NCI-H2029 treated with DMSO at 0.1 percent for 48 hours (cell line): ENCODE measurements at regions not wholly inside any gene's neighbourhood (a gene's known extent, or its start where the extent isn't known, plus 50 kb on each side); places are given as distances from the start of the nearest gene placed in this dataset.
A peak's percentile ranks its signal among the peaks of the same experiment; 100 is the strongest.
"Not testable (repeated sequence)": the region's sequence is repeated elsewhere in the genome, so short reads cannot be mapped to it uniquely, and the experiment has no call there.

Experiments
- DNase-seq: peaks from one replicate; lab custom pipeline; 2025; lab: John Stamatoyannopoulos, UW

- DNase-seq = no peak
Measured at GRCh38 chr10:90028312-90028711, 326.9 kb downstream of the KIF20B start.

- DNase-seq = no peak
Measured at GRCh38 chr10:90031776-90032175, 330.4 kb downstream of the KIF20B start.

DNA sequence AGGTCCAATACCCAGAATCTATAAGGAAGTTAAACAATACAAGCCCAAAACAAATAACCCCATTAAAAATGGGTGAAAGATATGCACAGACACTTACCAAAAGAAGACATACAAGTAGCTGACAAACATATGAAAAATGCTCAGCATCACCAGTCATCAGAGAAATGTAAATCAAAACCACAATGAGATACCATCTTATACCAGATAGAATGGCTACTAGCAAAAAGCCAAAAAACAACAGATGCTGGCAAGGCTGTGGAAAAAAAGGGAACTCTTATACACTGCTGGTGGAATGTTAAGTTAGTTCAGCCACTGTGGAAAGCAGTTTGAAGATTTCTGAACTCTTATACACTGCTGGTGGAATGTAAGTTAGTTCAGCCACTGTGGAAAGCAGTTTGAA, 331.1 kb downstream of the KIF20B start:
- DNase-seq = no peak

- DNase-seq = not testable (repeated sequence)
Measured at GRCh38 chr10:90034862-90035261, 333.5 kb downstream of the KIF20B start.

GRCh38 chr10:90041585-90041984, 340.2 kb downstream of the KIF20B start:
- no peak for DNase-seq

- DNase-seq = no peak
Measured at GRCh38 chr10:90042075-90042474, 340.7 kb downstream of the KIF20B start.

DNA sequence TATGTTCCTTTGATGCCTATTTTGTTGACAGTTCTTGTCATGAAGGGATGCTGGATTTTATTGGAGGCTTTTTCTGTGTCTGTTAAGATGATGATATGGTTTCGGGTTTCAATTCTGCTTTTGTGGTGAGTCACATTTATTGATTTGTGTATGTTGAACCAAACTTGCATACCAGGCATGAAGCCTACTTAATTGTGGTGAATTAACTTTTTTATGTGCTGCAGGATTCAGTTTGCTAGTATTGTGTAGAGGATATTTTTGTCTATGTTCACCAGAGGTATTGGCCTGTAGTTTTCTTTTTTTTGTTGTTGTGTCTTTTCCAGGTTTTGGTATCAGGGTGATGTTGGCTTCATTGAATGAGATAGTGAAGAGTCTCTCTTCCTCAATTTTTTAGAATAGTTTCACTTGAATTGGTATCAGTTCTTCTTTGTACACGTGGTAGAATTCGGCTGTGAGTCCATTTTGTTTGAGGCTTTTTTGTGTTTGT, 345.9 kb downstream of the KIF20B start:
- DNase-seq = no peak

DNA sequence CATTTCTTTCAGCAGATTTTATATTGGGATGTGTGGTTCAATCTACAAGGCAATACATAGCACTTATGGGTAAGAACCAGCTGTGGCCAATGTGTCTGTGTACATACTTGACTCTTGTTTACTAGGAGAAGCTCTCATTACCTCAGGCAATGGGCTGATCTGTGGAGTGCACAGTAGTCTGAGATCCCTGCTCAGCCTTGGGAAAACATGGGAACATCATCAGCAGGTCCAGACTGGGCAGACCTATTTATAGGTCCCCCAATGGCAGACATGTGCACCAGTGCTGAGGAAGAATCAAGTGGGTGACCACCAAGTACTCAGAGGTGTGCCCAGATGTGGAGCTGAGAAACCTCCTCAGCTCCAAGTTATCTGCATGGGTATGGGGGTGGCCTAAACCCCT, 349.7 kb downstream of the KIF20B start:
- DNase-seq = peak; percentile 67

GRCh38 chr10:90051474-90051873, 350.1 kb downstream of the KIF20B start:
- peak; percentile 75 for DNase-seq

DNA sequence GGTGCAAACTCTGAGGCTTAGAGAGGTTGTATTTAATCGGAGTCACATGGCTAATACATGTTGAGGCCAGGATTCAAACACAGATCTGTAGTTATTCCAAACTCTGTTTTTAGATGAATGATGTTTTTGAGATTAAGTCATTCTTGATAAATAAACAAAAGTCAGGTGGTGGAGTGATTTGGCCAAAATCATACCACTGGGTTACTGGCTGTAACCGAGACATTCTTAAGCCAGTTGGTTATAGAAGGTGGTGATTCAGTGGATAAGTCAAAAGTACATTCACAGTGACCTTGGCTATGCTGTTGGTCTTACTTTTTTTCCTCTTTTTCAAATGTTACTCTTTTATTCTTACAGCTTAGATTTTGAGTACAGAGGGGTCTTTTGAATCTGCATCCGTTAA, 361.4 kb downstream of the KIF20B start:
- DNase-seq = no peak

GRCh38 chr10:90064295-90064694, 362.9 kb downstream of the KIF20B start:
- no peak for DNase-seq

DNA sequence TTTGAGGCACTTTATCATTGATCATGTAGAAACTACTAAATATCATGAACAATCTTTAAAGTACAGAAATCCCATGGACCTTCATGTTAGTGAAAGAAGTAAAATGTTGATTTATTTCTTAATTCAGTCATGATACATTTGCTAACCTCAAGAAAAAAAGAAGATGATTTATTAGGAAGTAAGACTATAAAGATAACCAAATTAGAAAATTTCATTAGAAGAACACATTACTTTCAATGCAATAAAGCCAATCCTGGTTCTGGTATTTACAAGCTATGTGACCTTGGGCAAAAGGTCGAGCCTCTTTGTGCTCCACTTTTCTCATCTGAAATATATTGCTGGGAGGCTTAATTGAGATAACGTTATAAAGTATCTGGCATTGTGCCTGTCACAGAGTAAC, 365.0 kb downstream of the KIF20B start:
- no peak for DNase-seq

- no peak for DNase-seq
Measured at GRCh38 chr10:90075995-90076394, 374.6 kb downstream of the KIF20B start.

GRCh38 chr10:90079819-90080218, 378.4 kb downstream of the KIF20B start:
- no peak for DNase-seq

DNA sequence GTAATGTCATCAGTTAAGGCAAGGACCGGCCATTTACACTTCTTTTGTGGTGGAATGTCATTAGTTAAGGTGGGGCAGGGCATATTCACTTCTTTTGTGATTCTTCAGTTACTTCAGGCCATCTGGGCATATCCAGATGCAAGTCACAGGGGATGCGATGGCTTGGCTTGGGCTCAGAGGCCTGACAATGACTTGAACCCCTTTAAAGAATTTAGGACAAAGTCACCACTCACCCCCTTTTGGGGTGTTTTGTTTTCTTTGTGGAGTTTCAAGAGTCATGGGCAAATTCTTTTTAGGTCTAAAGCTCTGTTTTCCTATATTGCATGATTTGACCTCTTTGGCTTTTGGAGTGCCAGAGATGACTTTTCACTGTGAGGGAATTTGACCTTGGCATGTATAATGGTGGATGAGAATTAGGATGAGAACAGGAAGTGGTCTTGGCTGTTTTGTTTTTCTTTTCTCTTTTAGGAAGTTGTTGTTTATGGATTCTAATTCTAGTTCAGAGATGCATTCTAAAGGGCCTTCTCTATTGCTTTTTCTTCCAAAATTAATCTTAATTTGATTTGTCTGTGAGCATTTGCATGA, 385.3 kb downstream of the KIF20B start:
- DNase-seq = not testable (repeated sequence)

- DNase-seq = no peak
Measured at GRCh38 chr10:90087197-90088023, 386.0 kb downstream of the KIF20B start.

DNA sequence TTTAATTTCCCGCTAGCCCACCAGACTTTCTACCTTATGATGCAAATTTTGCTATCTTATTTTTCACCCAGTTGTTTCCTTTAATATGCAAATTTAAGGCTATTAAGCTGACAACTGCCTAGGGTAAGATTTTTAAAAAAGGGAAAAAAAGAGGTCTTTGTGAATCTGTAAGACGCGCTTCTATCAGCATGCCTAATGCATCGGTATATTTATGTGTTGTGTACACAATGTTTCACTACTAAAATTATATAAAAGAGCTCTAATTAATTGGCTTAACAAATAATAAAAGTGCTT, 386.6 kb downstream of the KIF20B start:
- DNase-seq = no peak

- DNase-seq = no peak
Measured at GRCh38 chr10:90089719-90090118, 388.3 kb downstream of the KIF20B start.

- no peak for DNase-seq
Measured at GRCh38 chr10:90096196-90096595, 394.8 kb downstream of the KIF20B start.

DNA sequence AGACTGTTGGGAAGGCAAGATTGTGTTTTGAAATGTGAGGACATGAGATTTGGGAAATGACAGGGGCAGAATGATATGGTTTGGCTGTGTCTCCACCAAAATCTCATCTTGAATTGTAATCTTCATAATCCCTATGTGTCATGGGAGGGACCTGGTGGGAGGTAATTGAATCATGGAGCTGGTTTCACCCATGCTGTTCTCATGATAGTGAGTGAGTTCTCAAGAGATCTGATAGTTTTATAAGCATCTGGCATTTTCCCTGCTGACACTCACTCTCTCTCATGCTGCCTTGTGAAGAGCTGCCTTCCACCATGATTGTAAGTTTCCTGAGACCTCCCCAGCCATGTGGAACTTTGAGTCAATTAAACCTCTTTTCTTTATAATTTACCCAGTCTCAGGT, 406.2 kb downstream of the KIF20B start:
- DNase-seq = not testable (repeated sequence)

- no peak for DNase-seq
Measured at GRCh38 chr10:90111671-90112070, 410.3 kb downstream of the KIF20B start.

GRCh38 chr10:90112681-90113080, 411.3 kb downstream of the KIF20B start:
- DNase-seq = no peak

- DNase-seq = not testable (repeated sequence)
Measured at GRCh38 chr10:90118567-90118966, 417.2 kb downstream of the KIF20B start.
